GM12875 (cell line): ENCODE measurements at regions not wholly inside any gene's neighbourhood (a gene's known extent, or its start where the extent isn't known, plus 50 kb on each side); places are given as distances from the start of the nearest gene placed in this dataset.

Experiments used
- H3K4me3 ChIP-seq: one replicate; pipeline ENCODE4 v1.5.1; 2011; ENCODE audit warnings: low read depth, low read length, control low read depth
- CTCF ChIP-seq: IDR thresholded peaks from 2 replicates; pipeline ENCODE4 v1.5.1; 2011; ENCODE audit warnings: low read depth, mild to moderate bottlenecking, control low read depth, inconsistent platforms, low read length, moderate library complexity, borderline replicate concordance; ENCODE audit not compliant: insufficient read depth

- no peak for TF ChIP-seq CTCF
- no peak overlapping the region for H3K4me3 ChIP-seq
Measured at GRCh38 chr1:37112430-37112829, 78.1 kb upstream of the GRIK3 start.

- no peak overlapping the region for H3K4me3 ChIP-seq
- no peak for TF ChIP-seq CTCF
Measured at GRCh38 chr1:37113285-37113997, 79.1 kb upstream of the GRIK3 start.

GRCh38 chr1:37118790-37119189, 84.5 kb upstream of the GRIK3 start:
- TF ChIP-seq CTCF: no peak

GRCh38 chr1:37120279-37120678, 86.0 kb upstream of the GRIK3 start:
- TF ChIP-seq CTCF: no peak
- H3K4me3 ChIP-seq: no peak overlapping the region

More at GRCh38 chr1:37118790-37119189, 84.5 kb upstream of the GRIK3 start:
- no peak overlapping the region for H3K4me3 ChIP-seq

- TF ChIP-seq CTCF: no peak
- H3K4me3 ChIP-seq: no peak overlapping the region
Measured at GRCh38 chr1:37123276-37124115, 89.2 kb upstream of the GRIK3 start.

- no peak for TF ChIP-seq CTCF
- no peak overlapping the region for H3K4me3 ChIP-seq
Measured at GRCh38 chr1:37124501-37124900, 90.2 kb upstream of the GRIK3 start.
